ENCODE measurements at regions not wholly inside any gene's neighbourhood (a gene's known extent, or its start where the extent isn't known, plus 50 kb on each side); places are given as distances from the start of the nearest gene placed in this dataset.

DNA sequence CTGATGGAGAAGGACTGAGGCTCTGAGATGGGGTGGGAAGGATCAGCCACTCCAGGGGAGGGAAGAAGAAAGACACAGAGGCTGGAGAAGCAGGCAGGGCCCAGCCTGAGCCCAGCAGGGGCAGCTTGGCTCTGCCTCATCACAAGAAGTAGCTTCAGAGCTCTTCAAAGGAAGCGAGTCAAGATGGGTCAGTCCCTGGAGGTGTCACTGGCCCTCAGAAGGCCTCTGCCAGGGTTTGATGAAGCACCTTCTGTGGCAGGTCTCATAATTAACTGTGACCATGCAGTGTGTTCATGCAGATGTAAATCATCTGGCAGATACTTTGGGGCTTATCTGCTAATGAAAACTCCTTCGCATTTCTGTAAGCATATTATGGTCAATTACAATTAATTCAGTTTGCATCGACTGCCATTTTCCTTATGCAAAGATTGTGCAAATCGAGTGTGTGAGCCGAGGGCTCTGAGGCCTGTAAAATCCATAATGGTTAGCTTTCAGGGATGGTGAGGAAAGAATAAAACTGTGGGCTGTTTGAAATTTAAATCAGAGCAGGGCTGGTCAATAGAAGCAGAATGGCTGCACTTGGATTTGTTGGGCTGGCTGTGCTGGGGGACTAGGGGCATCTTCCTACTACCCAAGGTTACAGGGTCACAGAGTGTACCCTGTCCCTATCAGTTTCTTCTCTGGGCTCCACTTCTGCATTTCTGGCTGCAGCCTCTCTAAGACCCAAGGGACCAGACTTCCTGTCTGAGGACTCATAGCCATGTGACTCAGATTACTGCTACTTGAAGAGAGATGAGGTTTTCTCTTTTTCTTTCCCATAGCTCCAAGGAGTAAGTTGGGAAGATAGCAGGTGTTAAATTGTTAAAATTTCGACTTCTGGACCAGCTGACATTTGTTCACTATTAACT is 376.6 kb downstream of the DHX35 start:
- H3K9me3 ChIP-seq = no peaks in the 10 kb centered on the region
- no peaks in the 10 kb centered on the region for H3K4me1 ChIP-seq
- no peak overlapping the region for H3K27ac ChIP-seq
- DNase-seq (ENCODE audit: extremely low spot score in 2 of 2) = no peak
- H3K36me3 ChIP-seq = no peaks in the 10 kb centered on the region
- no peak overlapping the region for H3K4me3 ChIP-seq
- no peaks in the 10 kb centered on the region for H3K27me3 ChIP-seq
- TF ChIP-seq, protein P1, sequence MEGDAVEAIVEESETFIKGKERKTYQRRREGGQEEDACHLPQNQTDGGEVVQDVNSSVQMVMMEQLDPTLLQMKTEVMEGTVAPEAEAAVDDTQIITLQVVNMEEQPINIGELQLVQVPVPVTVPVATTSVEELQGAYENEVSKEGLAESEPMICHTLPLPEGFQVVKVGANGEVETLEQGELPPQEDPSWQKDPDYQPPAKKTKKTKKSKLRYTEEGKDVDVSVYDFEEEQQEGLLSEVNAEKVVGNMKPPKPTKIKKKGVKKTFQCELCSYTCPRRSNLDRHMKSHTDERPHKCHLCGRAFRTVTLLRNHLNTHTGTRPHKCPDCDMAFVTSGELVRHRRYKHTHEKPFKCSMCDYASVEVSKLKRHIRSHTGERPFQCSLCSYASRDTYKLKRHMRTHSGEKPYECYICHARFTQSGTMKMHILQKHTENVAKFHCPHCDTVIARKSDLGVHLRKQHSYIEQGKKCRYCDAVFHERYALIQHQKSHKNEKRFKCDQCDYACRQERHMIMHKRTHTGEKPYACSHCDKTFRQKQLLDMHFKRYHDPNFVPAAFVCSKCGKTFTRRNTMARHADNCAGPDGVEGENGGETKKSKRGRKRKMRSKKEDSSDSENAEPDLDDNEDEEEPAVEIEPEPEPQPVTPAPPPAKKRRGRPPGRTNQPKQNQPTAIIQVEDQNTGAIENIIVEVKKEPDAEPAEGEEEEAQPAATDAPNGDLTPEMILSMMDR (IDR thresholded peaks at IDR 0.05) = no peak
- TF ChIP-seq POLR2AphosphoS5 (IDR thresholded peaks at IDR 0.05; ENCODE audit: insufficient read depth in 1 of 2, low read depth in 1 of 2) (no peak), POLR2A (IDR thresholded peaks at IDR 0.05) (no peak)
- intact Hi-C loops (cut with DNase I) = no loop called here

DNA sequence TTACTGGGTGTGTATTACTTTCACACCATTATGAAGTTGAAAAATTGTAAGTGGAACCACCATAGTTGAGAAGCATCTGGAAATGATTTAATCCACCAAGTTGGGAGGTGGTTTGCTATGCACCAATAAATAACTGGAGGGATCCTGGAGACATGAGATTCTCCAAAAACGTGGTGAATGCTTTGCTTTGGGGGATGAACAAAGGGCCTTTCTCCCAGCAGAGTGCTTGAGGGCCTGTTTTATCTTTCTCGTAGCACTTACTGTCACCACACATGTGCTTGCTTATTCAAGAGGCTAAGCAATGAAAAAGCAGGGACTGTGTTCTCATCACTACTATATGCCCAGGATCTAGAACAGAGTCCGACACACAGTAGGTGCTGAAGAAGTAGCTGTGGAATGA is 371.1 kb downstream of the DHX35 start:
- intact Hi-C loops (cut with DNase I) = no loop called here
- TF ChIP-seq POLR2A (IDR thresholded peaks at IDR 0.05) (no peak), POLR2AphosphoS5 (IDR thresholded peaks at IDR 0.05; ENCODE audit: insufficient read depth in 1 of 2, low read depth in 1 of 2) (no peak)
- TF ChIP-seq, protein P1 (IDR thresholded peaks at IDR 0.05) = no peak

DNA sequence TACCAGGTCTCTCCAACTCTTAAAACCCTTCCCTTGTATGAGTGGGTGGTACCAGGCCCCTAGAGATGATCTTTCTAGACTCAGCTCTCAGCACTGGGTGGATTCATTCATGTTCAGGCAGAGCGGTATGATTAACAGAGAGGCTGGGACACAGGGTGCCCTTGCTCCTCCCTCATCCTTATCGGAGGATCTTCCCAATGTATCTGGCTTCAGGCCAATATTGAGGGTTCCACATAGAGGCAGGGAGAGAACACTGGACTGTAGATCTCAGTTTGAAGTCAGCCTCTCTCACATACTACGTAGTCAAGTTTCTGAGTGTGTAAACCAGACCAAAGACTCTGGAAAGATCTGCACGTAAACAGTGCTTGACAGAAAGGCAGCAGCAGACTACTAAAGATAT is 366.2 kb downstream of the DHX35 start:
- H3K4me1 ChIP-seq = no peaks in the 10 kb centered on the region
- no peaks in the 10 kb centered on the region for H3K36me3 ChIP-seq
- no peak overlapping the region for H3K27ac ChIP-seq
- TF ChIP-seq POLR2A (IDR thresholded peaks at IDR 0.05) = no peak
- no peaks in the 10 kb centered on the region for H3K9me3 ChIP-seq
- intact Hi-C loops (cut with DNase I) = no loop called here
- no peak for DNase-seq (ENCODE audit: extremely low spot score in 2 of 2)
- no peak overlapping the region for H3K4me3 ChIP-seq
- H3K27me3 ChIP-seq = no peaks in the 10 kb centered on the region

More for the DNA sequence above, 371.1 kb downstream of the DHX35 start:
- H3K36me3 ChIP-seq = no peaks in the 10 kb centered on the region
- no peaks in the 10 kb centered on the region for H3K4me1 ChIP-seq
- H3K27me3 ChIP-seq = no peaks in the 10 kb centered on the region
- no peak overlapping the region for H3K27ac ChIP-seq
- DNase-seq (ENCODE audit: extremely low spot score in 2 of 2) = no peak
- H3K4me3 ChIP-seq = no peak overlapping the region
- H3K9me3 ChIP-seq = no peaks in the 10 kb centered on the region

DNA sequence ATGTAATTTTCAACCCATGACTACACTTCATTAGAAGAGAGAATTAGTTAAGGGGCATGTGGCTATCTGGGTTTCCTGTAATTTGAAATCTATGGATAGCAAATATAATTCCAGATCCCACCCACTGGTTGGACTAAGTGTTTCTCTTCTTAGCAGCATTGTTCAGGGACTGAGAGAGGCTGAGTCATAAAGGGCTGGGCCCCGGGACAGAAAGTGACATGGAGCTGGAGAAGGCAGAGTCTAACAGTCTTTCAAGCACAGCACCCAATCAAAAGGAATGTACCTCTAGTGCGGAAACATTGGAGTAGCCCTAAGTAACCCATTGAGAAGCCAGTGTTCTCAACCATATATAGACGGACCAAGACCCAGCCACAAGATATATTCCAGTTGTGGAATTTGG is 363.9 kb downstream of the DHX35 start:
- no peak for DNase-seq (ENCODE audit: extremely low spot score in 2 of 2)
- Histone ChIP-seq H3K9me3 (no peaks in the 10 kb centered on the region), H3K27me3 (no peaks in the 10 kb centered on the region), H3K36me3 (no peaks in the 10 kb centered on the region), H3K4me1 (no peaks in the 10 kb centered on the region), H3K27ac (no peak overlapping the region), H3K4me3 (no peak overlapping the region)
- intact Hi-C loops (cut with DNase I) = no loop called here
- TF ChIP-seq POLR2A (IDR thresholded peaks at IDR 0.05) (no peak), POLR2AphosphoS5 (IDR thresholded peaks at IDR 0.05; ENCODE audit: insufficient read depth in 1 of 2, low read depth in 1 of 2) (no peak)

DNA sequence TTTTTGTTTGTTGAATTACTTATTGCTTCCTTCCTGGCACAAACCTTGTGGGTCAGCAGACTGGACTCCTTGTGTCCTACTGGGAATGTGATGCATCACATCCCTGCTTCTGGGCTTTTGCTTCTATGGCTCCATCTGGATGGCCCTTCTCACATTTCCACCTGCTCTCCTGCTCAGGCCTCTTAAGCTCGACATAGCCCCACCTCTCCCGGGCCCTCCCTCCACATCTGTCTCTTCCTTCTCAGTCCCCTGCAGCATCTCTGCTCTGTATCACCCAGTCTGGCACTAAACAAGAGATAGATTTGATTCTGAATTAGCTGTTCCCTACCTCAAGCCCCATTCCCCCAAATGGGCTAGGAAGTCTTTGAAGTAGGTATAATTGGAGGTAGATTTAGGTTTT is 356.8 kb downstream of the DHX35 start:
- TF ChIP-seq POLR2A (IDR thresholded peaks at IDR 0.05) (no peak), POLR2AphosphoS5 (IDR thresholded peaks at IDR 0.05; ENCODE audit: insufficient read depth in 1 of 2, low read depth in 1 of 2) (no peak)
- TF ChIP-seq, protein P1 (IDR thresholded peaks at IDR 0.05) = no peak
- DNase-seq (ENCODE audit: extremely low spot score in 2 of 2) = no peak
- Histone ChIP-seq H3K4me1 (no peaks in the 10 kb centered on the region), H3K36me3 (no peaks in the 10 kb centered on the region), H3K9me3 (no peaks in the 10 kb centered on the region), H3K4me3 (no peak overlapping the region), H3K27me3 (no peaks in the 10 kb centered on the region), H3K27ac (no peak overlapping the region)
- intact Hi-C loops (cut with DNase I) = no loop called here

DNA sequence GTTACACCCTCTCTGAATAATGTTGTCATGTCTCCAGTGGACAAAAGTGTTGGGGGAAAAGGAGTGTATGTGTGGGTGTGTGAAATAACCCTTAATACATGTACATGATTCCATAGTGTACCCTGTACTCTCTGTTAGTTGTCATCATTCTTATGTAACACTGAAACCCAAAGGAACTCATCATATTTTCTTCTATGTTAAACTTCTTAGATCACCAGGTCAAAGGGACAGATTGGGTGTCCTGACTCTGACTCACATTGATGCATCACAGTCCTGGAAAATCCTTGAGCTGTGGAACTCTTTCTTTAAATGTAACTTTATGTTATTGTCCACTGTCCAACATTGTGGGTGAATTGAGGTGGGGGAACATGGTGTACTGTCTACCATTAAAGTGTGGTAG is 350.5 kb downstream of the DHX35 start:
- no peak for DNase-seq (ENCODE audit: extremely low spot score in 2 of 2)
- no peak overlapping the region for H3K27ac ChIP-seq
- H3K27me3 ChIP-seq = no peaks in the 10 kb centered on the region
- intact Hi-C loops (cut with DNase I) = no loop called here
- no peaks in the 10 kb centered on the region for H3K4me1 ChIP-seq
- TF ChIP-seq, protein P1 (IDR thresholded peaks at IDR 0.05) = no peak
- TF ChIP-seq POLR2A (IDR thresholded peaks at IDR 0.05) (no peak), POLR2AphosphoS5 (IDR thresholded peaks at IDR 0.05; ENCODE audit: insufficient read depth in 1 of 2, low read depth in 1 of 2) (no peak)
- no peaks in the 10 kb centered on the region for H3K36me3 ChIP-seq
- no peak overlapping the region for H3K4me3 ChIP-seq
- H3K9me3 ChIP-seq = no peaks in the 10 kb centered on the region
